NB4 (cell line): ENCODE measurements at regions not wholly inside any gene's neighbourhood (a gene's known extent, or its start where the extent isn't known, plus 50 kb on each side); places are given as distances from the start of the nearest gene placed in this dataset.

Experiments
- MYC ChIP-seq: IDR thresholded peaks from 2 replicates; pipeline ENCODE4 v1.6.1; 2011; ENCODE audit warnings: low read depth, low read length
- POLR2A ChIP-seq: IDR thresholded peaks from 2 replicates; pipeline ENCODE4 v1.6.1; 2011; ENCODE audit warnings: mild to moderate bottlenecking; ENCODE audit not compliant: insufficient read length; ENCODE audit errors: extremely low read depth
- TF ChIP-seq, protein P1 (sequence below): IDR thresholded peaks from one replicate; pipeline ENCODE4 v1.5.1; 2012; ENCODE audit warnings: low read depth, low read length
- TF ChIP-seq, protein P2 (sequence below): IDR thresholded peaks from 2 replicates; pipeline ENCODE4 v1.6.1; 2011; ENCODE audit warnings: low read depth, low read length

DNA sequence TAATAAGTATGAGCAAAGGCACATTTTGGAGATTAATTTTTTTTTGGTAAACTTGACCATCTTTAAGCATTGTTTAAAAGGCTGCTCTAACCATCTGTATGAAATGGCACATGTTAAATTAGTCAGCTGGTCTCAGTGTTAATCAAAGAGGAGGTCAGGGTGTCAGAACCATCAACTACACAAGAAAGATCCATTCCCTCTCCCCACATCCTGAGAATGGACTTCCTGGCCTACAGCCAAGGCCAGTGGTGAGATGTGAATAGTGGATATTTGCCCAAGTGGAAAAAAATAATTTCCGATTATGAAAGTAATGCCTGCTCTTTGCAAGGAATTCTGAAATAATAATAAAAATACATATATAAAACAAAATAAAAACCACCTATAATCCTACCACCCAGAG is 641.7 kb downstream of the NR2F2 start:
- TF ChIP-seq, protein P1, sequence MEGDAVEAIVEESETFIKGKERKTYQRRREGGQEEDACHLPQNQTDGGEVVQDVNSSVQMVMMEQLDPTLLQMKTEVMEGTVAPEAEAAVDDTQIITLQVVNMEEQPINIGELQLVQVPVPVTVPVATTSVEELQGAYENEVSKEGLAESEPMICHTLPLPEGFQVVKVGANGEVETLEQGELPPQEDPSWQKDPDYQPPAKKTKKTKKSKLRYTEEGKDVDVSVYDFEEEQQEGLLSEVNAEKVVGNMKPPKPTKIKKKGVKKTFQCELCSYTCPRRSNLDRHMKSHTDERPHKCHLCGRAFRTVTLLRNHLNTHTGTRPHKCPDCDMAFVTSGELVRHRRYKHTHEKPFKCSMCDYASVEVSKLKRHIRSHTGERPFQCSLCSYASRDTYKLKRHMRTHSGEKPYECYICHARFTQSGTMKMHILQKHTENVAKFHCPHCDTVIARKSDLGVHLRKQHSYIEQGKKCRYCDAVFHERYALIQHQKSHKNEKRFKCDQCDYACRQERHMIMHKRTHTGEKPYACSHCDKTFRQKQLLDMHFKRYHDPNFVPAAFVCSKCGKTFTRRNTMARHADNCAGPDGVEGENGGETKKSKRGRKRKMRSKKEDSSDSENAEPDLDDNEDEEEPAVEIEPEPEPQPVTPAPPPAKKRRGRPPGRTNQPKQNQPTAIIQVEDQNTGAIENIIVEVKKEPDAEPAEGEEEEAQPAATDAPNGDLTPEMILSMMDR: no peak
- TF ChIP-seq, protein P2, sequence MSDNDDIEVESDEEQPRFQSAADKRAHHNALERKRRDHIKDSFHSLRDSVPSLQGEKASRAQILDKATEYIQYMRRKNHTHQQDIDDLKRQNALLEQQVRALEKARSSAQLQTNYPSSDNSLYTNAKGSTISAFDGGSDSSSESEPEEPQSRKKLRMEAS: no peak
- TF ChIP-seq POLR2A (no peak), MYC (no peak)
